SK-N-SH treated with all-trans-retinoic acid at 6 μM for 48 hours (cell line): ENCODE measurements at regions not wholly inside any gene's neighbourhood (a gene's known extent, or its start where the extent isn't known, plus 50 kb on each side); places are given as distances from the start of the nearest gene placed in this dataset.

Experiments used
- ARNTL ChIP-seq: fragments of 450-650 bp; formaldehyde crosslinking; IDR thresholded peaks from 2 replicates; pipeline ENCODE4 v1.5.0; 2020; ENCODE audit warnings: low read depth, mild to moderate bottlenecking, moderate library complexity, borderline replicate concordance
- CREB5 ChIP-seq: fragments of 250-450 bp; sonication (Bioruptor Pico); IDR thresholded peaks from 2 replicates; pipeline ENCODE4 v1.5.1; 2020; ENCODE audit warnings: low read depth, mild to moderate bottlenecking, moderate library complexity
- ZFP30 ChIP-seq: fragments of 450-650 bp; formaldehyde crosslinking; IDR thresholded peaks from 2 replicates; pipeline ENCODE4 v1.5.0; 2022; ENCODE audit warnings: mild to moderate bottlenecking, moderate library complexity

GRCh38 chr11:105312266-105312665 is 172.7 kb upstream of the CARD18 start:
- TF ChIP-seq ZFP30 (CRISPR knock-in tag) (no peak), ARNTL (CRISPR knock-in tag) (no peak), CREB5 (CRISPR knock-in tag) (no peak)
